Neural cell (in vitro differentiated cells): ENCODE measurements at regions not wholly inside any gene's neighbourhood (a gene's known extent, or its start where the extent isn't known, plus 50 kb on each side); places are given as distances from the start of the nearest gene placed in this dataset.

Experiments
- H2AFZ ChIP-seq: fragments of 200-600, 300-800 bp; sonication (generic), shearing (Covaris generic); 2 replicates; pipeline ENCODE4 v1.6.0; 2014; ENCODE audit warnings: low read depth, mild to moderate bottlenecking, antibody characterized with exemption, low read length, moderate library complexity
- H3F3A ChIP-seq: fragments of 200-600 bp; shearing (Covaris generic); 2 replicates; pipeline ENCODE4 v1.6.1; 2016; ENCODE audit warnings: mild to moderate bottlenecking, moderate library complexity, mixed read lengths, antibody characterized with exemption, low read length; ENCODE audit not compliant: insufficient read depth, poor library complexity, severe bottlenecking
- H3K27ac ChIP-seq: fragments of 200-600, 300-800 bp; sonication (generic), shearing (Covaris generic); 2 replicates; pipeline ENCODE4 v1.5.1; 2014; ENCODE audit warnings: mild to moderate bottlenecking, low read length, moderate library complexity
- H3K27me3 ChIP-seq: fragments of 300-800, 200-600 bp; sonication (generic), shearing (Covaris generic); 2 replicates; pipeline ENCODE4 v1.6.0; 2014; ENCODE audit warnings: mild to moderate bottlenecking, low read depth, low read length, moderate library complexity; ENCODE audit not compliant: insufficient read depth
- H3K36me3 ChIP-seq: fragments of 300-800, 200-600 bp; sonication (generic), shearing (Covaris generic); 2 replicates; pipeline ENCODE4 v1.5.1; 2014; ENCODE audit warnings: mild to moderate bottlenecking, antibody characterized with exemption, low read length, moderate library complexity; ENCODE audit not compliant: insufficient read depth
- H3K4me2 ChIP-seq: fragments of 300-800, 200-600 bp; sonication (generic), shearing (Covaris generic); 2 replicates; pipeline ENCODE4 v1.6.0; 2014; ENCODE audit warnings: mild to moderate bottlenecking, low read length
- H3K4me3 ChIP-seq: fragments of 300-800, 200-600 bp; sonication (generic), shearing (Covaris generic); 2 replicates; pipeline ENCODE4 v1.5.1; 2014; ENCODE audit warnings: mild to moderate bottlenecking, low read length, moderate library complexity
- H3K79me2 ChIP-seq: fragments of 200-600 bp; shearing (Covaris generic); replicated peaks from 2 replicates; pipeline ENCODE4 v1.6.0; 2014; ENCODE audit warnings: mild to moderate bottlenecking, low read length, moderate library complexity; ENCODE audit not compliant: insufficient read depth
- H3K9ac ChIP-seq: fragments of 300-800, 200-600 bp; sonication (generic), shearing (Covaris generic); 2 replicates; pipeline ENCODE4 v1.6.1; 2016; ENCODE audit warnings: mild to moderate bottlenecking, low read length, mixed read lengths
- H3K9me2 ChIP-seq: fragments of 200-600 bp; shearing (Covaris generic); 2 replicates; pipeline ENCODE4 v1.6.1; 2016; ENCODE audit warnings: mild to moderate bottlenecking, low read length, mixed read lengths; ENCODE audit not compliant: insufficient read depth
- H3K9me3 ChIP-seq: fragments of 200-600, 300-800 bp; sonication (generic), shearing (Covaris generic); 2 replicates; pipeline ENCODE4 v1.6.1; 2016; ENCODE audit warnings: mild to moderate bottlenecking, mixed run types, low read length, moderate library complexity, mixed read lengths
- H4K20me1 ChIP-seq: fragments of 200-600 bp; shearing (Covaris generic); 2 replicates; pipeline ENCODE4 v1.6.1; 2016; ENCODE audit warnings: mild to moderate bottlenecking, mixed run types; ENCODE audit not compliant: insufficient read depth
- CTCF ChIP-seq: fragments of 450-650 bp; IDR thresholded peaks from 2 replicates; pipeline ENCODE4 v1.5.1; 2014; ENCODE audit warnings: antibody characterized with exemption, mild to moderate bottlenecking, moderate library complexity; ENCODE audit not compliant: poor library complexity, severe bottlenecking
- EP300 ChIP-seq: fragments of 450-650 bp; conservative IDR thresholded peaks from 2 replicates; pipeline ENCODE4 v1.6.1; 2014; ENCODE audit warnings: antibody characterized with exemption, mild to moderate bottlenecking, moderate library complexity; ENCODE audit not compliant: poor library complexity, severe bottlenecking
- EZH2 ChIP-seq: fragments of 200-600, 300-800 bp; shearing (Covaris generic), sonication (generic); IDR thresholded peaks from 2 replicates; pipeline ENCODE4 v1.6.1; 2014; ENCODE audit warnings: antibody characterized with exemption, low read length, borderline replicate concordance, mild to moderate bottlenecking; ENCODE audit not compliant: insufficient read depth, poor library complexity, severe bottlenecking
- MXI1 ChIP-seq: fragments of 450-650 bp; conservative IDR thresholded peaks from 2 replicates; pipeline ENCODE4 v1.6.1; 2014; ENCODE audit warnings: antibody characterized with exemption, mild to moderate bottlenecking; ENCODE audit not compliant: poor library complexity, severe bottlenecking
- POLR2AphosphoS5 ChIP-seq: IDR thresholded peaks from 2 replicates; pipeline ENCODE4 v1.6.1; 2012
- RAD21 ChIP-seq: fragments of 450-650 bp; conservative IDR thresholded peaks from 2 replicates; pipeline ENCODE4 v1.6.1; 2014; ENCODE audit warnings: antibody characterized with exemption, mild to moderate bottlenecking, moderate library complexity
- REST ChIP-seq: IDR thresholded peaks from 2 replicates; pipeline ENCODE4 v1.6.1; 2012; ENCODE audit warnings: borderline replicate concordance
- SMC3 ChIP-seq: fragments of 450-650 bp; conservative IDR thresholded peaks from 2 replicates; pipeline ENCODE4 v1.6.1; 2014; ENCODE audit warnings: antibody characterized with exemption, mild to moderate bottlenecking, moderate library complexity; ENCODE audit not compliant: poor library complexity
- TAF1 ChIP-seq: IDR thresholded peaks from 2 replicates; pipeline ENCODE4 v1.6.1; 2012; ENCODE audit warnings: low read depth

GRCh38 chr12:124450376-124450750, 117.0 kb downstream of the NCOR2 start:
- Histone ChIP-seq H3K9ac (no peak overlapping the region), H2AFZ (no peak overlapping the region), H3K4me2 (no peak overlapping the region), H3K27me3 (no peaks in the 10 kb centered on the region), H3K9me2 (no peaks in the 10 kb centered on the region), H3K4me3 (no peak overlapping the region), H3K9me3 (no peaks in the 10 kb centered on the region), H3K27ac (no peak overlapping the region), H3F3A (no peaks in the 10 kb centered on the region), H3K36me3 (no peaks in the 10 kb centered on the region), H4K20me1 (no peaks in the 10 kb centered on the region), H3K79me2 (no peaks in the 10 kb centered on the region)
- no peak for TF ChIP-seq EZH2
- TF ChIP-seq RAD21, result no peak
- TF ChIP-seq POLR2AphosphoS5, result no peak
- no peak for TF ChIP-seq MXI1
- TF ChIP-seq CTCF, result no peak
- TF ChIP-seq SMC3, result no peak
- TF ChIP-seq TAF1, result no peak
- TF ChIP-seq REST, result no peak
- no peak for TF ChIP-seq EP300

- Histone ChIP-seq H3K27ac (no peak overlapping the region), H3F3A (no peaks in the 10 kb centered on the region), H3K9ac (no peak overlapping the region), H3K9me3 (no peaks in the 10 kb centered on the region), H3K4me3 (no peak overlapping the region), H3K79me2 (no peaks in the 10 kb centered on the region), H4K20me1 (no peaks in the 10 kb centered on the region), H3K4me2 (no peak overlapping the region), H2AFZ (no peak overlapping the region), H3K9me2 (no peaks in the 10 kb centered on the region), H3K36me3 (no peaks in the 10 kb centered on the region), H3K27me3 (no peaks in the 10 kb centered on the region)
- TF ChIP-seq SMC3, result no peak
- no peak for TF ChIP-seq TAF1
- TF ChIP-seq REST, result no peak
- TF ChIP-seq RAD21, result no peak
- TF ChIP-seq EP300, result no peak
- no peak for TF ChIP-seq CTCF
- TF ChIP-seq EZH2, result no peak
- no peak for TF ChIP-seq MXI1
- no peak for TF ChIP-seq POLR2AphosphoS5
Measured at GRCh38 chr12:124449623-124450375, 117.6 kb downstream of the NCOR2 start.
